ENCODE measurements at regions not wholly inside any gene's neighbourhood (a gene's known extent, or its start where the extent isn't known, plus 50 kb on each side); places are given as distances from the start of the nearest gene placed in this dataset.

DNA sequence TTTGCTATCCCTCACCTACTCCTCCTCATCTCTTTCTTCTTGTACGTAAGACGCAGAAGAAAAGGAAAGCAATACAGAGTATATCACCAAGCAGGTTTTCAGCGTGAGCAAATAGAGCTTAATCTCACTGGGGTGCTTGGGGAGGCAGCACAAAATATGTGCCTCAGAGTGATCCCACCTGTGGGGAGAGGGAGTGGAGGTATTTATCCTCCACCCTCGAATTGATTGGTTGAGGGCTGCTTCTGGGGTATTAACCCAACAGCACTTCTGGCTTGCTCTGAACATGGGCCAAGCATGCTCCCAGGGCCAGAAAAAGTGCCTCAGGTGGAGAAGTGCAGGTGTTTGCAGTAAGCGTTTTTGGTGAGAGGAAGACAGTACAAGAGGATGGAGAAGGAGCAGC lies 78.5 kb upstream of the EYA2 start:
- Histone ChIP-seq H3K9me3 (ENCODE audit: insufficient read depth, low read depth, low read length) (no peaks in the 10 kb centered on the region), H3K27ac (ENCODE audit: low read length) (no peak overlapping the region), H3K27me3 (ENCODE audit: insufficient read depth, low read length) (peaks cover 11% of the 10 kb centered on the region; the same call in 1 of the 2 replicates)

DNA sequence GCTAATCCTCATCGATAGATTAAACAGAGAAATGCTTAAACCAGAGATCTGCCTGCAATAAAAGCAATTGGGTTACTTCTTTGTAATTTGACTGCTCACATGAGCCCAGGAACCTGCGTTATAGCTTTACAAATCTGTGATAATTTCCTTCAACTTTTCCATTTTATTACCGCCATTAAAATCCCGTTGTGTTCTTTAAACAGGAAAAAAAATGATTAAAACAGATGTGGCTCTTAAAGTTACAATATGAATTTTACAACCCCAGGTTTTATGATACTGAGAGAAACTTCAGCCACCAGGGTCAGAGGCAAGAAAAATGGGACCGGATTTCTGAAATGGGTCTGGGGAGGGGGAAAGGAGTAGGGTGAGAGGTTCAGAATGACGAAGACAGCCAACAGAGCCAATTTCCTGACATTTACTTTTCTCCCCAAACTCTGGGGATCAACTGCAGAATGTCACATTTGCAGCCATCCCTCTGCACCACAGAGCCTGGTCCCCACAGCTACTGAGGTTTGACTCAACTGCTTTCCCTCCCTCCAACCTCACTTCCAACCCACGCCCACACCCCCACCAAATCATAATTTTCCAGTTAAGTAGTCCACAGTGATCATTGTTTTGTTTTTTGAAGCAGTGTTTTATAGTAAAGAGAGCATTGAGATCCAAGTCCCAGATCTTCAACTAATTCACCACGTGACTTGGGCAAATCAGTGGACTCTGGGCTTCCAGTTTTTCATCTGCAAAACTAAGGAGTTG lies 77.6 kb upstream of the EYA2 start:
- no peak overlapping the region for H3K9ac ChIP-seq (ENCODE audit: low read depth, low read length)
- no peaks in the 10 kb centered on the region for H3K9me3 ChIP-seq (ENCODE audit: insufficient read depth, low read depth, low read length)
- no peak overlapping the region for H3K27ac ChIP-seq (ENCODE audit: low read length)
- peaks cover 3% of the 10 kb centered on the region; the same call in 1 of the 2 replicates for H3K27me3 ChIP-seq (ENCODE audit: insufficient read depth, low read length)
- H3K36me3 ChIP-seq (ENCODE audit: insufficient read depth, low read depth, low read length): no peaks in the 10 kb centered on the region
- H3K4me3 ChIP-seq (ENCODE audit: low read length): no peak overlapping the region
- peaks cover 7% of the 10 kb centered on the region for H3K4me1 ChIP-seq (ENCODE audit: insufficient read depth, low read length)

More for the DNA sequence above, 78.5 kb upstream of the EYA2 start:
- no peaks in the 10 kb centered on the region for H3K36me3 ChIP-seq (ENCODE audit: insufficient read depth, low read depth, low read length)
- H3K4me1 ChIP-seq (ENCODE audit: insufficient read depth, low read length): peaks cover 7% of the 10 kb centered on the region
- no peak overlapping the region for H3K4me3 ChIP-seq (ENCODE audit: low read length)
- no peak overlapping the region for H3K9ac ChIP-seq (ENCODE audit: low read depth, low read length)

DNA sequence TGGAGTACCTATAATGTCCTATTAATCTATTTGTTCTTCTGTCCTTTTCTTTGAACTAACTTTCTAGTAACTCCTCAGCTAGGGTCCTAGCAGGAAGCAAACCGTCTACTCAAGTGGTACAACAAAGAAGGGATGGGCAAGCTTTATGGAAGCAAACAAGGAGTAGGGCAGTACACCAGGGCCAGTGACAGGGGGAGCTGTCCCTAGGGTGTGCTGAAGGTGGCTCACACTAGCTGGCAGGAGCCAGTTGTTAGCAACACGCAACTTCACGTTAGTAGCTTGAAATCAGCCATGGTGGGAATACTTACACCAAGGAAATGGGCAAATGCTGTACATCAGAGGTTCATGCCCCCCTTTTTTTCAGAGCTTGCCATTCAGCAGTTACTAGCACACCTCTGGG lies 74.0 kb upstream of the EYA2 start:
- H3K27me3 ChIP-seq (ENCODE audit: insufficient read depth, low read length): no peaks in the 10 kb centered on the region
- no peak overlapping the region for H3K9ac ChIP-seq (ENCODE audit: low read depth, low read length)

DNA sequence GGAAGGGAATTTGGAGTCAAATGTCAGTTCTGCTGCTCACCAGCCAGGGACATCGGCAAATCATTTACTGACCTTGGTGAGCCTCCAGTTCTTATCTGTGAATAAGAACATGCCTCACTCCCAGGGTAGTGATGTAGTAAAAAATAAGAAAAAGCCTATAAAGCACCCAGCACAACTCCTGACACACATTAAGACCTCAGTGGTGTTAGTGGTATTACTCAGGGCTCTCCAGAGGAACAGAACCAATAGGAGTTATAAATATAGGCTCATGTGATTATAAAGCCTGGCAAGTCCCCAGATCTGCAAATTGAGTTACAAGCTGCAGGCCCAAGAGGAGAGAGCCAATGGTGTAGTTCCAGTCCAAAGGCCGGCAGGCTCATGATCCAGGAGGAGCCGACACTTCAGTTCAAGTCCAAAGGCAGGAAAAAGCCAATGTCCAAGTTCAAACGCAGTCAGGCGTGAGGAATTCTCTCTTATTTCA lies 71.3 kb upstream of the EYA2 start:
- H3K9me3 ChIP-seq (ENCODE audit: insufficient read depth, low read depth, low read length): no peaks in the 10 kb centered on the region; the same call in 1 of the 2 replicates
- H3K27ac ChIP-seq (ENCODE audit: low read length): no peak overlapping the region
- H3K36me3 ChIP-seq (ENCODE audit: insufficient read depth, low read depth, low read length): no peaks in the 10 kb centered on the region
- H3K4me3 ChIP-seq (ENCODE audit: low read length): no peak overlapping the region
- H3K27me3 ChIP-seq (ENCODE audit: insufficient read depth, low read length): no peaks in the 10 kb centered on the region
- no peaks in the 10 kb centered on the region for H3K4me1 ChIP-seq (ENCODE audit: insufficient read depth, low read length)
- H3K9ac ChIP-seq (ENCODE audit: low read depth, low read length): no peak overlapping the region

More for the DNA sequence above, 74.0 kb upstream of the EYA2 start:
- no peak overlapping the region for H3K27ac ChIP-seq (ENCODE audit: low read length)
- H3K36me3 ChIP-seq (ENCODE audit: insufficient read depth, low read depth, low read length): no peaks in the 10 kb centered on the region
- H3K4me3 ChIP-seq (ENCODE audit: low read length): no peak overlapping the region
- no peaks in the 10 kb centered on the region for H3K4me1 ChIP-seq (ENCODE audit: insufficient read depth, low read length)
- no peaks in the 10 kb centered on the region; the same call in 1 of the 2 replicates for H3K9me3 ChIP-seq (ENCODE audit: insufficient read depth, low read depth, low read length)

DNA sequence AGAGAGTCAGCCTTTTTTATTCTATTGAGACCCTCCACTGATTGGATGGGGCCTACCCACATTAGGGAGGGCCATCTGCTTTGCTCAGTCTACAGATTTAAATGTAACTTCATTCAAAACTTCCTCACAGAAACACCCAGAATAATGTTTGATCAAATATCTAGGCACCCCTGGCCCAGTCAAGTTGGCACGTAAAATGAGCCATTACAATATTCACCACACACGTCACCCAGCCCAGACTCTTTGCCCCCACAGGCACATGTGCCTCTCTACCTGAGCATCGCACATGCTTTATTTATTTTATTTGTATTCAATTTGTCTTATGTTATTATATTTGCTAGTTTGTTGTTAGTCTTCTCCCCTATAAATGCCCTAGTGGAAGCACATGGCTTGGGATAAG lies 70.9 kb upstream of the EYA2 start:
- Histone ChIP-seq H3K4me3 (ENCODE audit: low read length) (no peak overlapping the region), H3K27me3 (ENCODE audit: insufficient read depth, low read length) (no peaks in the 10 kb centered on the region), H3K4me1 (ENCODE audit: insufficient read depth, low read length) (no peaks in the 10 kb centered on the region), H3K27ac (ENCODE audit: low read length) (no peak overlapping the region), H3K9me3 (ENCODE audit: insufficient read depth, low read depth, low read length) (no peaks in the 10 kb centered on the region; the same call in 1 of the 2 replicates), H3K9ac (ENCODE audit: low read depth, low read length) (no peak overlapping the region), H3K36me3 (ENCODE audit: insufficient read depth, low read depth, low read length) (no peaks in the 10 kb centered on the region)

DNA sequence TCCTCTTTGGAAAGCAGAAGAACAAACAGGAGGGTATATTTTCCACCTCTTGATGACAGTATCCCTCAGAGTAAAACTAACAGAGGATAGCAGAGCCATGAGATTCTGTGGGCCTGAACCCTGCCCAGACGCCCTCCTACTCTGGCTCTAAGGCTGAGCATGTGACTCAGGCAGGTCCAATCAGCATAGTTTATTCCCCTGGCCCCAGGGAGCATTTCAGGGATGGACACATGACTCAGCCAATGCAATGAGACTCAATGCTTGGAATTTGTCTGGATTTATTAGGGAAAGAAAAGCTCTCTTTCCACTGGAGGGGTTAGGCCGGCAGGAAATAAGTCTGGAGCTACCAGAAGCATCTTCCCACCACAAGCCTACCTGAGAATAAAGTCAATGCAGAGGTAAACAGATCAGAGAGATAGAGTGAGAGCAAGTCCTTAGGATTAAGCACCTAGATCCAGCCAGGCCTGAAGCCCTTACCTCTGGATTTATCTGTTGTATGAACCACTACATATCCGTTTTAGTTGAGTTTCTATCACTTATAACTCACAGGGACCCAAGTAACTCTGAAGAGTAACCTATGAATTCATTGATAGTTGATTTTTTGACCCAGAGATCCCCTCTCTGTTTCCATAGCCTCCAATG lies 68.2 kb upstream of the EYA2 start:
- no peaks in the 10 kb centered on the region for H3K36me3 ChIP-seq (ENCODE audit: insufficient read depth, low read depth, low read length)
- no peaks in the 10 kb centered on the region for H3K4me1 ChIP-seq (ENCODE audit: insufficient read depth, low read length)
- no peaks in the 10 kb centered on the region for H3K27me3 ChIP-seq (ENCODE audit: insufficient read depth, low read length)
- no peak overlapping the region for H3K9ac ChIP-seq (ENCODE audit: low read depth, low read length)
- H3K9me3 ChIP-seq (ENCODE audit: insufficient read depth, low read depth, low read length): no peaks in the 10 kb centered on the region; the same call in 1 of the 2 replicates
- no peak overlapping the region for H3K4me3 ChIP-seq (ENCODE audit: low read length)
- H3K27ac ChIP-seq (ENCODE audit: low read length): no peak overlapping the region

DNA sequence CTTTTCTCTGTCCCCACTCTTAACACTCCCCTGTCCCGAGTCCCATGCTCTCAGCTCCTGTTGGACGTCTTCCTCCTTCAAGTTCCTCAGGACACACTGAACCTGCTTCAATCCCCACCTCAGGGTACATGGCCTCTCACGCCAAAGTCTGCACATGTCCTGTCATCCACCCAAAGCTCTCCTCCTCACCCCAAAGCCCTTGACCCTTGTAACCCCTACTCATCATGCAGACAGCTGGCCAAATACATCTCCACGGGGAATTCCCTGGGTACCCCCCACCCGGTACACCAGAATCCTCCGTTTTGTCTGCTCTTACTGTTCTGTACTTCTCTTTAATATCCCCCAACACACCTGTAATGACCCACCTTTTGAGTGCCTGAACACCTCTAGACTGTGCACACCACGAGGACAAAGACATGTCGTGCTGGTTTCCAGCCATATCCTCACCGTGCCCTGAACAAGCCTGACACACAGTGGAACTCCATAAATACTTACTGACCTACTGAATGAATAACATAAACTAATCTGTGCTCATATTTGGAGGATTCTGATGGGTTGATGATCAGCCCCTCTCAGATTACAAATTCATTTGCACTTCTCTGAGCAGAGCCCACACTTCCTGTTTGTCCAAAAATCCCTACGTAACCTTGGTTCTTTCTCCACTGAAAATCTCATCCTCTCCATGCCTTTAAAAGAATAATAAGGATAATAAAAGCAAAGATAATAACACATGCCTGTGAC lies 66.8 kb upstream of the EYA2 start:
- H3K36me3 ChIP-seq (ENCODE audit: insufficient read depth, low read depth, low read length): no peaks in the 10 kb centered on the region
- no peak overlapping the region for H3K9ac ChIP-seq (ENCODE audit: low read depth, low read length)
- H3K4me3 ChIP-seq (ENCODE audit: low read length): no peak overlapping the region
- no peaks in the 10 kb centered on the region for H3K4me1 ChIP-seq (ENCODE audit: insufficient read depth, low read length)
- H3K27me3 ChIP-seq (ENCODE audit: insufficient read depth, low read length): no peaks in the 10 kb centered on the region
- no peak overlapping the region for H3K27ac ChIP-seq (ENCODE audit: low read length)
- H3K9me3 ChIP-seq (ENCODE audit: insufficient read depth, low read depth, low read length): no peaks in the 10 kb centered on the region; the same call in 1 of the 2 replicates

DNA sequence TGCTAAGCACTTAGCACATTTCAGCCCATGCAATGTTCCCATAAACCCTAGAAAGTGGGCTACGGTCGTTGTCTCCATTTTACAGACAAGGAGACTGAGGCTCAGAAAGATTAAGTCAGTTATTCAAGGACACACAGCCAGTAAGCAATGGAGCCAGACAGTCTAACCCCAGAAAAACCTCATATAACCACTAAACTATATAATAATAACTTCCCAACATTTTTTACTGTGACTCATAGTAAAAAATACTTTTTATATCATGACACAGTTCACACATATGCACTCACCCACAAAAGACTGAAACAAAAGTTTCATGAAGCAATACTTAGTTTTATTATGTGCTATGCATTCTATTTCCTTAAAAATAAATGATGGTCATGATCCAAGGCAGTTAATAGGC lies 66.2 kb upstream of the EYA2 start:
- no peaks in the 10 kb centered on the region for H3K4me1 ChIP-seq (ENCODE audit: insufficient read depth, low read length)
- H3K36me3 ChIP-seq (ENCODE audit: insufficient read depth, low read depth, low read length): no peaks in the 10 kb centered on the region
- H3K9ac ChIP-seq (ENCODE audit: low read depth, low read length): no peak overlapping the region
- no peaks in the 10 kb centered on the region; the same call in 1 of the 2 replicates for H3K9me3 ChIP-seq (ENCODE audit: insufficient read depth, low read depth, low read length)
- H3K4me3 ChIP-seq (ENCODE audit: low read length): no peak overlapping the region
- no peaks in the 10 kb centered on the region for H3K27me3 ChIP-seq (ENCODE audit: insufficient read depth, low read length)
- no peak overlapping the region for H3K27ac ChIP-seq (ENCODE audit: low read length)

DNA sequence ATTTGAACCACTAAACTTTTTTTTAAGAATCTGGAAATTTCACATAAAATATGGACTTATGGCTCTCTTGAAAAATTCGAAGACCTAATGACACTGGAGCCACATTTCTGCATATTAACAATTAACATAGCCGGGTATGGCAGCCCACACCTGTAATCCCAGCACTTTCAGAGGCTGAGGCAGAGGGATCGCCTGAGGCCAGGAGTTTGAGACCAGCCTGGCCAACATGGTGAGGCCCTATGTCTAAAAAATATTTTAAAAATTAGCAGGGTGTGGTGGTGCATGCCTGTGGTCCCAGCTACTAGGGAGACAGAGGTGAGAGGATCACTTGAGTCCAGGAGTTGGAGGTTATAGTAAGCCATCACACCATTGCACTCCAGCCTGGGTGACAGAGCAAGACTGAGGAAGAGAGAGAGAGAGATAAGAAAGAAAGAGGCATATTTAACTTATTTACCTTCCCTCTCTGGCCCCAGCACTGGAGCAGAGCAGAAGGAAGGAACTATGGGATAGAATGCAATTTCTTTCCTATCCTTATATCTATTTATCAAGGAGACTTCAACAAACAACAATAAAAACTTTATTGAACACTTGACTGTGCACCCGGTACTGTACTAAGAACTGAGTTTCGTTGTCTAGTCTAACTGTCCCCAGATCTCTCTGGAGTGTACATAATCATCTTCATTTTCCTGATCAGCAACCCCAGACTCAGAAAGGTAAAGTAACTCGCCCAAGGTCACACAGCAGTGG lies 63.6 kb upstream of the EYA2 start:
- Histone ChIP-seq H3K36me3 (ENCODE audit: insufficient read depth, low read depth, low read length) (no peaks in the 10 kb centered on the region), H3K27me3 (ENCODE audit: insufficient read depth, low read length) (no peaks in the 10 kb centered on the region), H3K27ac (ENCODE audit: low read length) (no peak overlapping the region), H3K4me1 (ENCODE audit: insufficient read depth, low read length) (no peaks in the 10 kb centered on the region), H3K9ac (ENCODE audit: low read depth, low read length) (no peak overlapping the region), H3K9me3 (ENCODE audit: insufficient read depth, low read depth, low read length) (no peaks in the 10 kb centered on the region), H3K4me3 (ENCODE audit: low read length) (no peak overlapping the region)

DNA sequence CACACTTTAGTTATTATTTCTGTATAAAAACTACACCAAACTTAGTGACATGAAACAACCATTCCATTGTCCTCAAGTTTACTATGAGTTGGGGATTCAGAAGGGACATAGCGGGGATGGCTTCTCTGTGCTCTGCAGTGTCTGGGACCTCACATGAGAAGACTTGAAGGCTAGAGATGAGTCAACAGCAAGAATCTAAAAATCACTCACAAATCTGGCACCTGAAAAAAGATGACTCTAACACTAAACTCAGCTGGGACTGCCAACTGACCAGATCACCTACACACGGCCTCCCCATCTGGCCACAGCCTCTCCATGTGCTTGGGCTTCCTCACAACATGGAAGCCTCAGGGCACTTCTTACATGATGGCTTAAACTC lies 63.0 kb upstream of the EYA2 start:
- no peak overlapping the region for H3K27ac ChIP-seq (ENCODE audit: low read length)
- no peaks in the 10 kb centered on the region for H3K9me3 ChIP-seq (ENCODE audit: insufficient read depth, low read depth, low read length)

DNA sequence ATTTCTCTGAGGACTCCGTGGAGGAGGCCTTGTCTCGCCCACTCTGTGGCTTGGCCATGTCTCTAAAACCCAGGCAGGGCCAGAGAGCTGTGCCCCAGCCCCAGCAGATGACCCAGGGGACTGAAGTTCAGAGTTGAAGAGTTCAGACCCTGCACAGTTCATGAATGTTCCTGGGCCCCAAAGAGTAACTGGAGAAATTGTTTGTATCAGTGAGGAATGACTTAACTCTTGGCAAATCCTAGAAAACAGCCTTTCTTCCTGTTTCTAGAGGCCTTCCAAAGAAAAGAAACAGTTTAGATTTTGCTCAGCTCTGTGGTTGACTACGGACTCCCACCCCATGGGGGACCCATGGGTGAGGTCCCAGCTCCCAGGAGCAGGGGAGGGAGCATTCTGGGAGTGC lies 62.1 kb upstream of the EYA2 start:
- H3K27ac ChIP-seq (ENCODE audit: low read length): no peak overlapping the region

More for the DNA sequence above, 63.0 kb upstream of the EYA2 start:
- H3K4me3 ChIP-seq (ENCODE audit: low read length): no peak overlapping the region
- no peaks in the 10 kb centered on the region for H3K36me3 ChIP-seq (ENCODE audit: insufficient read depth, low read depth, low read length)
- no peaks in the 10 kb centered on the region for H3K27me3 ChIP-seq (ENCODE audit: insufficient read depth, low read length)
- H3K9ac ChIP-seq (ENCODE audit: low read depth, low read length): no peak overlapping the region
- H3K4me1 ChIP-seq (ENCODE audit: insufficient read depth, low read length): no peaks in the 10 kb centered on the region

More for the DNA sequence above, 62.1 kb upstream of the EYA2 start:
- H3K27me3 ChIP-seq (ENCODE audit: insufficient read depth, low read length): no peaks in the 10 kb centered on the region
- no peaks in the 10 kb centered on the region for H3K36me3 ChIP-seq (ENCODE audit: insufficient read depth, low read depth, low read length)
- no peaks in the 10 kb centered on the region for H3K9me3 ChIP-seq (ENCODE audit: insufficient read depth, low read depth, low read length)
- H3K4me1 ChIP-seq (ENCODE audit: insufficient read depth, low read length): no peaks in the 10 kb centered on the region; the same call in 1 of the 2 replicates
- H3K9ac ChIP-seq (ENCODE audit: low read depth, low read length): no peak overlapping the region
- no peak overlapping the region for H3K4me3 ChIP-seq (ENCODE audit: low read length)
